ENCODE measurements at regions not wholly inside any gene's neighbourhood (a gene's known extent, or its start where the extent isn't known, plus 50 kb on each side); places are given as distances from the start of the nearest gene placed in this dataset.

GRCh38 chr7:54186336-54186735 lies 355.8 kb upstream of the VSTM2A start:
- TF ChIP-seq CTCF (IDR thresholded peaks at IDR 0.05 in 8 of 11, conservative IDR thresholded peaks at IDR 0.05 in 3 of 11) (no peak), POLR2A (IDR thresholded peaks at IDR 0.05) (no peak), POLR2AphosphoS5 (IDR thresholded peaks at IDR 0.05) (no peak)

All from spleen (tissue), 7 donors.